ENCODE measurements at regions not wholly inside any gene's neighbourhood (a gene's known extent, or its start where the extent isn't known, plus 50 kb on each side); places are given as distances from the start of the nearest gene placed in this dataset.
"Not testable (repeated sequence)": the region's sequence is repeated elsewhere in the genome, so short reads cannot be mapped to it uniquely, and the experiment has no call there.

- ATAC-seq (ENCODE audit: insufficient number of reproducible peaks, low FRiP score, low read depth), result no peak
- Histone ChIP-seq H3K4me3 (no peak overlapping the region), H3K36me3 (no peaks in the 10 kb centered on the region), H3K9me3 (no peaks in the 10 kb centered on the region), H3K4me1 (ENCODE audit: control insufficient read depth in 1 of 2, low read depth in 2 of 2) (no peaks in the 10 kb centered on the region), H3K27me3 (replicated peaks; ENCODE audit: insufficient read depth) (no peaks in the 10 kb centered on the region), H3K27ac (no peak overlapping the region)
- TF ChIP-seq CTCF (IDR thresholded peaks at IDR 0.05), result no peak
- DNase-seq (ENCODE audit: low spot score), result no peak
Measured at GRCh38 chr4:189845145-189845846, 95.4 kb upstream of the FRG1 start.

- not testable (repeated sequence) for H3K9me3 ChIP-seq; ATAC-seq (ENCODE audit: insufficient number of reproducible peaks, low FRiP score, low read depth)
Measured at GRCh38 chr4:189846094-189846493, 94.6 kb upstream of the FRG1 start.

GRCh38 chr4:189846608-189847007 is 94.1 kb upstream of the FRG1 start:
- not testable (repeated sequence) for H3K27ac ChIP-seq; H3K4me1 ChIP-seq (ENCODE audit: control insufficient read depth in 1 of 2, low read depth in 2 of 2); ATAC-seq (ENCODE audit: insufficient number of reproducible peaks, low FRiP score, low read depth); H3K36me3 ChIP-seq; DNase-seq (ENCODE audit: low spot score); H3K4me3 ChIP-seq; H3K9me3 ChIP-seq; H3K27me3 ChIP-seq (replicated peaks; ENCODE audit: insufficient read depth)

More at GRCh38 chr4:189846094-189846493, 94.6 kb upstream of the FRG1 start:
- H3K4me3 ChIP-seq; H3K27ac ChIP-seq; DNase-seq (ENCODE audit: low spot score); H3K4me1 ChIP-seq (ENCODE audit: control insufficient read depth in 1 of 2, low read depth in 2 of 2); H3K36me3 ChIP-seq; H3K27me3 ChIP-seq (replicated peaks; ENCODE audit: insufficient read depth): not testable (repeated sequence)

GRCh38 chr4:189848672-189849071 is 92.0 kb upstream of the FRG1 start:
- H3K4me3 ChIP-seq; H3K27ac ChIP-seq; DNase-seq (ENCODE audit: low spot score); H3K36me3 ChIP-seq; H3K4me1 ChIP-seq (ENCODE audit: control insufficient read depth in 1 of 2, low read depth in 2 of 2); H3K9me3 ChIP-seq; ATAC-seq (ENCODE audit: insufficient number of reproducible peaks, low FRiP score, low read depth); H3K27me3 ChIP-seq (replicated peaks; ENCODE audit: insufficient read depth): not testable (repeated sequence)

GRCh38 chr4:189850239-189850856 is 90.3 kb upstream of the FRG1 start:
- no peak for ATAC-seq (ENCODE audit: insufficient number of reproducible peaks, low FRiP score, low read depth)
- DNase-seq (ENCODE audit: low spot score), result no peak

GRCh38 chr4:189858435-189858834 is 82.2 kb upstream of the FRG1 start:
- no peak overlapping the region for H3K27ac ChIP-seq
- no peaks in the 10 kb centered on the region for H3K4me1 ChIP-seq (ENCODE audit: control insufficient read depth in 1 of 2, low read depth in 2 of 2)
- H3K36me3 ChIP-seq, result no peaks in the 10 kb centered on the region
- ATAC-seq (ENCODE audit: insufficient number of reproducible peaks, low FRiP score, low read depth), result no peak
- no peaks in the 10 kb centered on the region for H3K27me3 ChIP-seq (replicated peaks; ENCODE audit: insufficient read depth)
- no peak for TF ChIP-seq CTCF (IDR thresholded peaks at IDR 0.05)
- H3K4me3 ChIP-seq, result no peak overlapping the region
- no peaks in the 10 kb centered on the region for H3K9me3 ChIP-seq
- DNase-seq (ENCODE audit: low spot score), result no peak

More at GRCh38 chr4:189850239-189850856, 90.3 kb upstream of the FRG1 start:
- H3K9me3 ChIP-seq, result no peaks in the 10 kb centered on the region
- no peak overlapping the region for H3K27ac ChIP-seq
- no peaks in the 10 kb centered on the region for H3K36me3 ChIP-seq
- TF ChIP-seq CTCF (IDR thresholded peaks at IDR 0.05), result no peak
- H3K4me3 ChIP-seq, result no peak overlapping the region
- no peaks in the 10 kb centered on the region for H3K4me1 ChIP-seq (ENCODE audit: control insufficient read depth in 1 of 2, low read depth in 2 of 2)
- no peaks in the 10 kb centered on the region for H3K27me3 ChIP-seq (replicated peaks; ENCODE audit: insufficient read depth)
